PC-3 (cell line): ENCODE measurements at regions not wholly inside any gene's neighbourhood (a gene's known extent, or its start where the extent isn't known, plus 50 kb on each side); places are given as distances from the start of the nearest gene placed in this dataset.

Experiments used
- ATAC-seq: fragments of 200-7000 bp; cut with Tn5 transposase; 2 replicates; pipeline ENCODE4 v1.9.1; 2020; ENCODE audit warnings: mild to moderate bottlenecking, moderate library complexity
- BruUV-seq: library from RNA; stranded (reverse); fragments of 400-500 nt; replicated peaks from 2 replicates; lab custom pipeline; 2021; lab: Mats Ljungman, UMichigan
- CTCF ChIA-PET: fragments of 300-600 bp; sonication (Branson Sonifier 250); formaldehyde crosslinking; loops from one replicate; lab custom pipeline; 2022; ENCODE audit warnings: antibody characterized with exemption; lab: Charles Lee
- POLR2A ChIA-PET: fragments of 300-600 bp; sonication (Branson Sonifier 250); formaldehyde crosslinking; loops from one replicate; lab custom pipeline; 2022; ENCODE audit warnings: antibody characterized with exemption; ENCODE audit not compliant: unreplicated experiment; lab: Charles Lee
- DNase-seq: peaks from one replicate; pipeline ENCODE4 v3.0.0-alpha.2; 2015
- H2AFZ ChIP-seq: fragments of 300-600 bp; sonication (generic); 2 replicates; pipeline ENCODE4 v1.6.0; 2016; ENCODE audit warnings: antibody characterized with exemption, low read length
- H3F3A ChIP-seq: fragments of 300-600 bp; sonication (generic); one replicate; pipeline ENCODE4 v1.6.0; 2017; ENCODE audit warnings: antibody characterized with exemption, low read length, control low read depth, mild to moderate bottlenecking; ENCODE audit not compliant: unreplicated experiment
- H3K27ac ChIP-seq: fragments of 300-600 bp; sonication (generic); 2 replicates; pipeline ENCODE4 v1.5.1; 2016; ENCODE audit warnings: mild to moderate bottlenecking, low read length
- H3K27me3 ChIP-seq: fragments of 300-600 bp; sonication (generic); 2 replicates; pipeline ENCODE4 v1.6.1; 2016; ENCODE audit warnings: low read length, mixed read lengths
- H3K36me3 ChIP-seq: fragments of 300-600 bp; sonication (generic); 2 replicates; pipeline ENCODE4 v1.6.1; 2016; ENCODE audit warnings: low read depth, mixed run types, low read length, mixed read lengths
- H3K4me1 ChIP-seq: fragments of 300-600 bp; sonication (generic); 2 replicates; pipeline ENCODE4 v1.5.1; 2016; ENCODE audit warnings: low read length; ENCODE audit not compliant: insufficient read depth
- H3K4me2 ChIP-seq: fragments of 300-600 bp; sonication (generic); 2 replicates; pipeline ENCODE4 v1.6.0; 2016; ENCODE audit warnings: low read length
- H3K4me3 ChIP-seq: fragments of 300-600 bp; sonication (generic); 2 replicates; pipeline ENCODE4 v1.5.1; 2016; ENCODE audit warnings: mild to moderate bottlenecking, low read length, mixed read lengths
- H3K79me2 ChIP-seq: fragments of 300-600 bp; sonication (generic); 2 replicates; pipeline ENCODE4 v1.6.1; 2017; ENCODE audit warnings: low read length, mixed read lengths
- H3K9ac ChIP-seq: fragments of 300-600 bp; sonication (generic); 2 replicates; pipeline ENCODE4 v1.6.0; 2016; ENCODE audit warnings: mild to moderate bottlenecking, low read length
- H3K9me2 ChIP-seq: fragments of 300-600 bp; sonication (generic); replicated peaks from 2 replicates; pipeline ENCODE4 v1.6.1; 2016; ENCODE audit warnings: mixed run types, low read length, mixed read lengths
- H3K9me3 ChIP-seq: fragments of 300-600 bp; sonication (generic); 2 replicates; pipeline ENCODE4 v1.6.1; 2016; ENCODE audit warnings: low read length, mixed read lengths
- H4K20me1 ChIP-seq: fragments of 300-600 bp; sonication (generic); 2 replicates; pipeline ENCODE4 v1.6.1; 2016; ENCODE audit warnings: low read length, mixed read lengths
- CTCF ChIP-seq: fragments of 300-600 bp; sonication (generic); conservative IDR thresholded peaks from 2 replicates; pipeline ENCODE4 v1.5.1; 2017; ENCODE audit warnings: antibody characterized with exemption, low read depth, mild to moderate bottlenecking, low read length
- EZH2 ChIP-seq: fragments of 300-600 bp; sonication (generic); IDR thresholded peaks from one replicate; pipeline ENCODE4 v1.6.1; 2017; ENCODE audit warnings: antibody characterized with exemption, mild to moderate bottlenecking, low read length; ENCODE audit not compliant: unreplicated experiment
- EZH2phosphoT487 ChIP-seq: fragments of 300-600 bp; sonication (generic); IDR thresholded peaks from 2 replicates; pipeline ENCODE4 v1.6.1; 2018; ENCODE audit warnings: mild to moderate bottlenecking, antibody characterized with exemption, low read length, borderline replicate concordance
- intact Hi-C: fragments of 100-400 bp; cut with micrococcal nuclease; formaldehyde crosslinking; loops from 2 replicates; pipeline ENCODE4 v1.9.0; 2023

- Histone ChIP-seq H3K9ac (no peak overlapping the region), H3K9me2 (no peaks in the 10 kb centered on the region), H3K27ac (no peak overlapping the region), H3K4me1 (no peaks in the 10 kb centered on the region), H3K9me3 (no peaks in the 10 kb centered on the region), H3K4me3 (no peak overlapping the region), H3K36me3 (no peaks in the 10 kb centered on the region), H3K27me3 (no peaks in the 10 kb centered on the region), H4K20me1 (no peaks in the 10 kb centered on the region), H3F3A (no peaks in the 10 kb centered on the region), H3K79me2 (no peaks in the 10 kb centered on the region), H3K4me2 (no peak overlapping the region), H2AFZ (no peak overlapping the region)
- TF ChIP-seq EZH2phosphoT487: no peak
- TF ChIP-seq EZH2: no peak
- no peak for TF ChIP-seq CTCF
- BruUV-seq: no TSS peak
- ATAC-seq (no peak), DNase-seq (no peak)
- CTCF ChIA-PET: no interaction called here
- POLR2A ChIA-PET: no interaction called here
- intact Hi-C loops: no loop called here
These were observed 1299.3 kb upstream of the GJE1 start for GRCh38 chr6:140833408-140833807.

GRCh38 chr6:140830666-140831065 is 1302.1 kb upstream of the GJE1 start:
- BruUV-seq: no TSS peak
- Histone ChIP-seq H3K4me3 (no peak overlapping the region), H3F3A (no peaks in the 10 kb centered on the region), H3K36me3 (no peaks in the 10 kb centered on the region), H3K9ac (no peak overlapping the region), H3K4me1 (no peaks in the 10 kb centered on the region), H3K4me2 (no peak overlapping the region), H3K79me2 (no peaks in the 10 kb centered on the region), H4K20me1 (no peaks in the 10 kb centered on the region), H3K27ac (no peak overlapping the region), H3K9me3 (no peaks in the 10 kb centered on the region), H2AFZ (no peak overlapping the region), H3K9me2 (no peaks in the 10 kb centered on the region), H3K27me3 (no peaks in the 10 kb centered on the region)
- ATAC-seq (no peak), DNase-seq (no peak)
- POLR2A ChIA-PET: no interaction called here
- intact Hi-C loops: no loop called here
- TF ChIP-seq CTCF: no peak
- TF ChIP-seq EZH2phosphoT487: no peak
- no peak for TF ChIP-seq EZH2
- CTCF ChIA-PET: no interaction called here

- DNase-seq (no peak), ATAC-seq (no peak)
- Histone ChIP-seq H3K9me3 (no peaks in the 10 kb centered on the region), H2AFZ (no peak overlapping the region), H3K4me2 (no peak overlapping the region), H3K27me3 (no peaks in the 10 kb centered on the region), H3K9me2 (no peaks in the 10 kb centered on the region), H3K27ac (no peak overlapping the region), H3K9ac (no peak overlapping the region), H3K79me2 (no peaks in the 10 kb centered on the region), H3K36me3 (no peaks in the 10 kb centered on the region), H3F3A (no peaks in the 10 kb centered on the region), H3K4me3 (no peak overlapping the region), H4K20me1 (no peaks in the 10 kb centered on the region), H3K4me1 (no peaks in the 10 kb centered on the region)
- TF ChIP-seq EZH2 (no peak), CTCF (no peak), EZH2phosphoT487 (no peak)
- CTCF ChIA-PET: no interaction called here
- BruUV-seq: no TSS peak
- POLR2A ChIA-PET: no interaction called here
- intact Hi-C loops: no loop called here
These were observed 1303.9 kb upstream of the GJE1 start for GRCh38 chr6:140828856-140829255.
